Testis (tissue), 2 donors: ENCODE measurements at regions not wholly inside any gene's neighbourhood (a gene's known extent, or its start where the extent isn't known, plus 50 kb on each side); places are given as distances from the start of the nearest gene placed in this dataset.

ENCODE experiments used
- CTCF ChIP-seq, 3 experiments: fragments of 450-650 bp in 2 of 3; fragments of 200-600 bp in 1 of 3; sonication (generic) in 1 of 3; IDR thresholded peaks; one replicate each; pipeline ENCODE4 v1.5.1; 2016 to 2019; ENCODE audit warnings: antibody characterized with exemption in 3 of 3, mild to moderate bottlenecking in 2 of 3, moderate library complexity in 1 of 3
- POLR2A ChIP-seq: fragments of 450-650 bp; IDR thresholded peaks from one replicate; pipeline ENCODE4 v1.6.1; 2017; ENCODE audit warnings: antibody characterized with exemption, mild to moderate bottlenecking, moderate library complexity

- TF ChIP-seq POLR2A = no peak
- TF ChIP-seq CTCF (IDR thresholded peaks at IDR 0.05) = no peak
These were observed 592.1 kb upstream of the ARID1B start for GRCh38 chr6:156185113-156185512.
